ENCODE measurements at regions not wholly inside any gene's neighbourhood (a gene's known extent, or its start where the extent isn't known, plus 50 kb on each side); places are given as distances from the start of the nearest gene placed in this dataset.
A peak's percentile ranks its signal among the peaks of the same experiment; 100 is the strongest.

DNA sequence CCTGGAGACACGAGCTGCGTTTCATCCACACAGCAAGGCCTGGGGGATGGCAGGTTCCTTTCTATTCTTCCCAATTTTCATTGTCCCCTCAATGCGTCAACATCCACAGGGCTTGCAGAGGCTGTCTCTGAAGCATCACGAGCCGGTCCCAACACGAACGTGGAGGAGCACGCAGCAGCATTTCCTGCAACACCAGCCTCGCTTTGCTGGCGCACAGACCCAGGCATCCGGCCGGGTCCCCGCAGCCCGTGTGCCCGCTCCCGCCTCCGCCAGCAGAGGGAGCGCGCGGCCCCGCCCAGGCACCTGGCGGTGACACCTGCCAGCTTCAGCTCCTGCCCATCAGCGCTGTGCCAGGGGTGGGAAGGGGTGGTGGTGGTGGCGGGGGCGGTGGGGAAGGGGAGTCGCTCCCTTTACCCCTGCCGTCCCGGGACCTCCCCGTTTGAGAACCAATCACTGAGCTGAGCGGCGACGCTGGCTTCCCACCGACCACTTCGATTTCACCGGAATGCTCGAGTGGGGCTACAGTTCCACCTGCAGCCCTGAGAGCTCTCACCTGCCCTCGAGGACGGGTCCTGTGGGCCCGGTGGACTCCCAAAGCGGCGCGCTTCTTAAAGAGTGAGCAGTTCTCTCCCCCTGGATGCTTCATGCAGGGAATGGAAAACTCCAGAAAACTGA is 464.5 kb downstream of the ICE1 start:
- peak; percentile 87 for ATAC-seq
- H3K27me3 Mint-ChIP-seq = peaks cover 7% of the 10 kb centered on the region
- POLR2A ChIA-PET = no interaction called here

DNA sequence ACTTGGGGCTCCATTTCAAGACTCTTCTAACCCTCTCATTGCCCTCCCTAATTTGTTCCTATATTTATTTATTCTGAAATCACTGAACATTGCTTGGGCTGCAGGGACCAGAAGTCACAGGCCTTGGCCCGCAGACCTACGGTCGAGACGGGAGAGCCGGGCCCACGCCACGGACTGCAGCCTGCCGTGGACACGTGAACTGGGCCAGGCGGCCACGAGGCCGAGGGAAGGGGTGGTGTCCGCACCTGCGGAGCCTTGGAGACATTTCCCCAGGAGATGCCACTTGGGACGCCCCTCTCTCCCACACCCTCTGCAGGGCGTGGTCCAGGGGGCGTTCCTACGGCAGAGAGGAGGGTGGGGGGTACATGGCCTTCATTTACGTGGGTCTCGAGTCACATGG is 463.9 kb downstream of the ICE1 start:
- ATAC-seq (no peak), DNase-seq (no peak)
- TF ChIP-seq, protein P1, sequence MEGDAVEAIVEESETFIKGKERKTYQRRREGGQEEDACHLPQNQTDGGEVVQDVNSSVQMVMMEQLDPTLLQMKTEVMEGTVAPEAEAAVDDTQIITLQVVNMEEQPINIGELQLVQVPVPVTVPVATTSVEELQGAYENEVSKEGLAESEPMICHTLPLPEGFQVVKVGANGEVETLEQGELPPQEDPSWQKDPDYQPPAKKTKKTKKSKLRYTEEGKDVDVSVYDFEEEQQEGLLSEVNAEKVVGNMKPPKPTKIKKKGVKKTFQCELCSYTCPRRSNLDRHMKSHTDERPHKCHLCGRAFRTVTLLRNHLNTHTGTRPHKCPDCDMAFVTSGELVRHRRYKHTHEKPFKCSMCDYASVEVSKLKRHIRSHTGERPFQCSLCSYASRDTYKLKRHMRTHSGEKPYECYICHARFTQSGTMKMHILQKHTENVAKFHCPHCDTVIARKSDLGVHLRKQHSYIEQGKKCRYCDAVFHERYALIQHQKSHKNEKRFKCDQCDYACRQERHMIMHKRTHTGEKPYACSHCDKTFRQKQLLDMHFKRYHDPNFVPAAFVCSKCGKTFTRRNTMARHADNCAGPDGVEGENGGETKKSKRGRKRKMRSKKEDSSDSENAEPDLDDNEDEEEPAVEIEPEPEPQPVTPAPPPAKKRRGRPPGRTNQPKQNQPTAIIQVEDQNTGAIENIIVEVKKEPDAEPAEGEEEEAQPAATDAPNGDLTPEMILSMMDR (IDR thresholded peaks at IDR 0.05) = no peak
- Mint-ChIP-seq H3K36me3 (ENCODE audit: low read depth) (no peaks in the 10 kb centered on the region), H3K4me3 (no peak overlapping the region), H3K27ac (no peak overlapping the region), H3K4me1 (ENCODE audit: low read depth) (no peaks in the 10 kb centered on the region), H3K9me3 (peaks cover 4% of the 10 kb centered on the region), H3K27me3 (peaks cover 7% of the 10 kb centered on the region)
- intact Hi-C loops (cut with micrococcal nuclease) = no loop called here
- CTCF ChIA-PET = interaction anchor here (1.4 kb wide), 1 partner anchor 389 kb away, joined by 4 read pairs; no protein-coding TSS in a partner anchor
- POLR2A ChIA-PET = no interaction called here

More for the DNA sequence above, 464.5 kb downstream of the ICE1 start:
- H3K4me1 Mint-ChIP-seq (ENCODE audit: low read depth) = no peaks in the 10 kb centered on the region
- intact Hi-C loops (cut with micrococcal nuclease) = no loop called here
- no peaks in the 10 kb centered on the region for H3K36me3 Mint-ChIP-seq (ENCODE audit: low read depth)
- no peak overlapping the region for H3K4me3 Mint-ChIP-seq
- DNase-seq = peak; percentile 44
- H3K27ac Mint-ChIP-seq = no peak overlapping the region
- peaks cover 4% of the 10 kb centered on the region for H3K9me3 Mint-ChIP-seq
- TF ChIP-seq, protein P1 (IDR thresholded peaks at IDR 0.05) = peak; percentile 81
- CTCF ChIA-PET = interaction anchor here (0.5 to 1.4 kb wide), 3 partner anchors 117 to 389 kb away, joined by 3 to 4 read pairs (median 3); no protein-coding TSS in a partner anchor

DNA sequence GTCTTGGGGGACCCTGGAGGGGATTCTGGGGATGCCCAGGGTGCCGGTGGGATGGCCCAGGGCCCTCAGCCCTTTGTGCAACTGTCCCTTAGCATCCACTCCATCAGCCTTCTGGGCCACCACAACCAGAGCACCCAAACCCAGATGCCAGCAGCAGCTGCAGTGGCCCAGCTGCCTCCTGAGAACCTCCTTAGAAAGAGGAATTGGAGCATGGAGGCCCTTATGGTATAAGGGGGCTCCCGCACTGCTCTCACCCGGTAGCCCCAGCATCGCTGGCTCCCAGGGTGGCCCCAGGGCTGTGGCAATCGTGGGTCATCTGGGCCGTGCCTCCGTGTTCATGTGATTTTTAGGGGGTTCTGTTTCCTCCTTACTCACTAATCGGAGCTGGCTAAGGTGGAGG is 463.3 kb downstream of the ICE1 start:
- peaks cover 9% of the 10 kb centered on the region for H3K27me3 Mint-ChIP-seq
- no peak overlapping the region for H3K4me3 Mint-ChIP-seq
- intact Hi-C loops (cut with micrococcal nuclease) = no loop called here
- peaks cover 4% of the 10 kb centered on the region for H3K9me3 Mint-ChIP-seq
- ChIA-PET POLR2A (interaction anchor here (1.1 kb wide), 1 partner anchor 10 kb away, joined by 3 read pairs; no protein-coding TSS in a partner anchor), CTCF (no interaction called here)
- TF ChIP-seq, protein P1 (IDR thresholded peaks at IDR 0.05) = no peak
- H3K36me3 Mint-ChIP-seq (ENCODE audit: low read depth) = no peaks in the 10 kb centered on the region
- DNase-seq = no peak
- no peaks in the 10 kb centered on the region for H3K4me1 Mint-ChIP-seq (ENCODE audit: low read depth)
- no peak for ATAC-seq
- no peak overlapping the region for H3K27ac Mint-ChIP-seq

DNA sequence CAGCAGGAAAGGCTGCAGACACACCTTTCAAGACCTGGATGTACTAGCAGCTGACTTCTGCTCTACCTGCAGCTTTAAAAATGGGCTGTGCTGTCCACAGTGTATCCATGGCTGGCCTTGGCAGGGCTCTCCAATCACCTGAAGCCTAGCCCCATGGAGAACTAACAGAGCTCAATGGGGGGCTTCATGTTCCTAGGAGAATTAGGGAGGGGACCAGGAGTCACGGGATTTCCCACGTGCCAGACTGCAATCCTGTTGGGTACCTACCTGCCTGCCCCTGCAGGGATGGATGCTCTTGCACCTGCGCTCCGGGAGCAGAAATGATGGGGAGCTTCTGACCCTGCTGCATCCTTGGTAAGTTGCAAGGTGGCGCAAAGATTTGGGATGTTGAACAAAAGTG is 462.1 kb downstream of the ICE1 start:
- Mint-ChIP-seq H3K4me3 (no peak overlapping the region), H3K4me1 (ENCODE audit: low read depth) (no peaks in the 10 kb centered on the region), H3K27ac (no peak overlapping the region), H3K27me3 (peaks cover 13% of the 10 kb centered on the region), H3K36me3 (ENCODE audit: low read depth) (no peaks in the 10 kb centered on the region), H3K9me3 (no peaks in the 10 kb centered on the region)
- ChIA-PET POLR2A (interaction anchor here (1.1 kb wide), 1 partner anchor 9 kb away, joined by 3 read pairs; no protein-coding TSS in a partner anchor), CTCF (no interaction called here)
- DNase-seq = no peak
- no peak for ATAC-seq
- intact Hi-C loops (cut with micrococcal nuclease) = no loop called here
- TF ChIP-seq, protein P1 (IDR thresholded peaks at IDR 0.05) = no peak

DNA sequence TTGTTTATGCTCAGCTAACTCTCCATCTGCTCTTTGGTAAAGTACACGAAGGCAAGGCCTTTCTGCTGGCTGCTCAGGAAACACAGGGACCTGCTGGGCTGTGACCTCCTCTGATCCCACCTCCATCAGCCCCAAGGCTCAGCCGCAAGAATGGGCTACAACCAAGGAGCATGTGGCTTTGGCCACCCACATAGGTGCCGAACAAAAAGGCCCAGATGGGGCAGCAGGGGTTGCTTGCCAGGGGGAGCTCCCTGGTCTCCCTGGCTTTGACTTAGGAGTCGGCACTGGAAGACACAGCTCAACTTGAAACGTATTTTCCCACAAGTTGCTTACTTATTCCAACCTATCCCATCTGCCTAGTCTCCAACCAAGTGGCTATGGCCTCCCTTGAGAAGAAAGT is 461.1 kb downstream of the ICE1 start:
- H3K36me3 Mint-ChIP-seq (ENCODE audit: low read depth) = no peaks in the 10 kb centered on the region
- POLR2A ChIA-PET = no interaction called here

More for the DNA sequence above, 461.1 kb downstream of the ICE1 start:
- intact Hi-C loops (cut with micrococcal nuclease) = no loop called here
- CTCF ChIA-PET = no interaction called here
- ATAC-seq = no peak
- no peaks in the 10 kb centered on the region for H3K4me1 Mint-ChIP-seq (ENCODE audit: low read depth)
- no peak overlapping the region for H3K27ac Mint-ChIP-seq
- H3K9me3 Mint-ChIP-seq = no peaks in the 10 kb centered on the region
- TF ChIP-seq, protein P1 (IDR thresholded peaks at IDR 0.05) = no peak
- DNase-seq = no peak
- H3K27me3 Mint-ChIP-seq = peaks cover 19% of the 10 kb centered on the region
- H3K4me3 Mint-ChIP-seq = no peak overlapping the region

Data from activated CD8-positive, alpha-beta T cell treated with anti-CD3 and anti-CD28 coated beads for 36 hours (primary cell).